H9 (cell line): ENCODE measurements at regions not wholly inside any gene's neighbourhood (a gene's known extent, or its start where the extent isn't known, plus 50 kb on each side); places are given as distances from the start of the nearest gene placed in this dataset.

ENCODE experiments used
- DNase-seq: peaks from one replicate; pipeline ENCODE4 v3.0.0-alpha.2; 2017
- H2AFZ ChIP-seq: one replicate; pipeline ENCODE4 v1.6.1; 2013; ENCODE audit warnings: mild to moderate bottlenecking, low read length, control low read depth, moderate library complexity
- H2AK5ac ChIP-seq: 2 replicates; pipeline ENCODE4 v1.6.1; 2013; ENCODE audit warnings: low read length, control low read depth, mixed read lengths; ENCODE audit not compliant: insufficient read length
- H2BK120ac ChIP-seq: one replicate; pipeline ENCODE4 v1.6.1; 2013; ENCODE audit warnings: low read depth, mild to moderate bottlenecking, low read length, control low read depth, inconsistent platforms; ENCODE audit not compliant: poor library complexity, severe bottlenecking
- H2BK12ac ChIP-seq: 2 replicates; pipeline ENCODE4 v1.6.1; 2013; ENCODE audit warnings: low read length, control low read depth, mixed read lengths, low read depth; ENCODE audit not compliant: insufficient read length
- H2BK15ac ChIP-seq: 2 replicates; pipeline ENCODE4 v1.6.1; 2013; ENCODE audit warnings: low read depth, low read length, control low read depth
- H2BK20ac ChIP-seq: one replicate; pipeline ENCODE4 v1.6.1; 2013; ENCODE audit warnings: low read depth, mild to moderate bottlenecking, low read length, control low read depth, inconsistent platforms; ENCODE audit not compliant: poor library complexity, severe bottlenecking
- H2BK5ac ChIP-seq: 2 replicates; pipeline ENCODE4 v1.6.1; 2013; ENCODE audit warnings: low read length, control low read depth, mixed read lengths; ENCODE audit not compliant: insufficient read length
- H3K14ac ChIP-seq: 2 replicates; pipeline ENCODE4 v1.6.1; 2013; ENCODE audit warnings: low read length, control low read depth; ENCODE audit not compliant: insufficient read depth
- H3K18ac ChIP-seq: 2 replicates; pipeline ENCODE4 v1.6.1; 2013; ENCODE audit warnings: low read depth, mild to moderate bottlenecking, mixed read lengths, low read length, control low read depth; ENCODE audit not compliant: insufficient read length
- H3K23ac ChIP-seq: 2 replicates; pipeline ENCODE4 v1.6.1; 2013; ENCODE audit warnings: low read length, control low read depth, mixed read lengths, low read depth; ENCODE audit not compliant: insufficient read length
- H3K23me2 ChIP-seq: 2 replicates; pipeline ENCODE4 v1.6.1; 2013; ENCODE audit warnings: low read depth, mild to moderate bottlenecking, mixed read lengths, low read length, control low read depth; ENCODE audit not compliant: insufficient read length, poor library complexity, severe bottlenecking
- H3K27ac ChIP-seq: 2 replicates; pipeline ENCODE4 v1.5.1; 2013; ENCODE audit warnings: low read length, control low read depth, mixed read lengths, low read depth; ENCODE audit not compliant: insufficient read length
- H3K27me3 ChIP-seq: 2 replicates; pipeline ENCODE4 v1.6.1; 2013; ENCODE audit warnings: low read length, control low read depth, inconsistent platforms; ENCODE audit not compliant: insufficient read depth
- H3K4ac ChIP-seq: 2 replicates; pipeline ENCODE4 v1.6.1; 2013; ENCODE audit warnings: low read depth, mild to moderate bottlenecking, control low read depth, inconsistent platforms, low read length, moderate library complexity
- H3K4me1 ChIP-seq: 2 replicates; pipeline ENCODE4 v1.6.1; 2013; ENCODE audit warnings: low read length, control low read depth, inconsistent platforms; ENCODE audit not compliant: insufficient read depth
- H3K4me2 ChIP-seq: 2 replicates; pipeline ENCODE4 v1.6.1; 2013; ENCODE audit warnings: low read length, control low read depth, mixed read lengths; ENCODE audit not compliant: insufficient read length, insufficient read depth
- H3K56ac ChIP-seq: 2 replicates; pipeline ENCODE4 v1.6.1; 2013; ENCODE audit warnings: low read depth, mild to moderate bottlenecking, mixed read lengths, low read length, control low read depth; ENCODE audit not compliant: insufficient read length
- H3K79me1 ChIP-seq: 2 replicates; pipeline ENCODE4 v1.6.1; 2013; ENCODE audit warnings: low read depth, mild to moderate bottlenecking, moderate library complexity, low read length, control low read depth, inconsistent platforms; ENCODE audit not compliant: insufficient read depth, poor library complexity, severe bottlenecking
- H3K79me2 ChIP-seq: 2 replicates; pipeline ENCODE4 v1.6.1; 2013; ENCODE audit warnings: low read length, control low read depth, inconsistent platforms; ENCODE audit not compliant: insufficient read depth
- H3K9ac ChIP-seq: 2 replicates; pipeline ENCODE4 v1.6.1; 2013; ENCODE audit warnings: low read length, control low read depth, mixed read lengths; ENCODE audit not compliant: insufficient read length; ENCODE audit errors: extremely low read depth
- H3K9me3 ChIP-seq: one replicate; pipeline ENCODE4 v1.6.1; 2013; ENCODE audit warnings: low read depth, low read length, inconsistent platforms; ENCODE audit not compliant: control insufficient read depth
- H3T11ph ChIP-seq: one replicate; pipeline ENCODE4 v1.6.1; 2013; ENCODE audit warnings: mild to moderate bottlenecking, low read length, control low read depth, inconsistent platforms
- H4K20me1 ChIP-seq: one replicate; pipeline ENCODE4 v1.6.1; 2013; ENCODE audit not compliant: control insufficient read depth, insufficient read length, insufficient read depth
- H4K5ac ChIP-seq: 2 replicates; pipeline ENCODE4 v1.6.1; 2013; ENCODE audit warnings: low read depth, mild to moderate bottlenecking, mixed read lengths, low read length, control low read depth; ENCODE audit not compliant: insufficient read length
- H4K8ac ChIP-seq: replicated peaks from 2 replicates; pipeline ENCODE4 v1.6.1; 2013; ENCODE audit warnings: low read length, control low read depth, mixed read lengths, low read depth; ENCODE audit not compliant: insufficient read length
- H4K91ac ChIP-seq: 2 replicates; pipeline ENCODE4 v1.6.1; 2013; ENCODE audit warnings: low read depth, mild to moderate bottlenecking, moderate library complexity, mixed read lengths, low read length, control low read depth; ENCODE audit not compliant: insufficient read length
- H3K27ac Mint-ChIP-seq, 3 experiments: 2 replicates in 2 of 3; 3 replicates in 1 of 3; pipeline ENCODE4 v1.8.0; 2020 to 2021; ENCODE audit warnings: mixed read lengths in 3 of 3, mild to moderate bottlenecking in 1 of 3, moderate library complexity in 1 of 3
- H3K27me3 Mint-ChIP-seq: 2 replicates; pipeline ENCODE4 v1.8.0; 2021; ENCODE audit warnings: low read depth, mild to moderate bottlenecking, moderate library complexity, mixed read lengths
- H3K36me3 Mint-ChIP-seq, 3 experiments: 2 replicates in 2 of 3; 3 replicates in 1 of 3; pipeline ENCODE4 v1.8.0; 2020 to 2021; ENCODE audit warnings: low read depth in 3 of 3, mixed read lengths in 3 of 3; ENCODE audit not compliant: insufficient read depth in 1 of 3
- H3K4me1 Mint-ChIP-seq, 2 experiments: 2 replicates each; pipeline ENCODE4 v1.8.0; 2020; ENCODE audit warnings: mixed read lengths in 2 of 2
- H3K4me3 Mint-ChIP-seq, 2 experiments: 2 replicates in 1 of 2; 3 replicates in 1 of 2; pipeline ENCODE4 v1.8.0; 2020 to 2021; ENCODE audit warnings: mild to moderate bottlenecking in 2 of 2, mixed read lengths in 2 of 2, moderate library complexity in 1 of 2
- H3K9me3 Mint-ChIP-seq, 2 experiments: 2 replicates in 1 of 2; 3 replicates in 1 of 2; pipeline ENCODE4 v1.8.0; 2020; ENCODE audit warnings: mild to moderate bottlenecking in 2 of 2, mixed read lengths in 2 of 2, moderate library complexity in 1 of 2
- WGBS: extraction: QIAGEN DNeasy Blood & Tissue Kit; methylation state at CpG from one replicate; pipeline ENCODE4 v1.1.7; 2013; ENCODE audit warnings: missing lambda C conversion rate, low lambda C conversion rate, mixed read lengths; ENCODE audit not compliant: insufficient read length; ENCODE audit errors: extremely low coverage; 5-methylcytosine and 5-hydroxymethylcytosine counted together
- TF ChIP-seq, protein P1 (sequence below): fragments of 200-600 bp; sonication (generic); conservative IDR thresholded peaks from 3 replicates; pipeline ENCODE4 v1.8.0; 2021; ENCODE audit warnings: antibody characterized with exemption, mild to moderate bottlenecking

DNA sequence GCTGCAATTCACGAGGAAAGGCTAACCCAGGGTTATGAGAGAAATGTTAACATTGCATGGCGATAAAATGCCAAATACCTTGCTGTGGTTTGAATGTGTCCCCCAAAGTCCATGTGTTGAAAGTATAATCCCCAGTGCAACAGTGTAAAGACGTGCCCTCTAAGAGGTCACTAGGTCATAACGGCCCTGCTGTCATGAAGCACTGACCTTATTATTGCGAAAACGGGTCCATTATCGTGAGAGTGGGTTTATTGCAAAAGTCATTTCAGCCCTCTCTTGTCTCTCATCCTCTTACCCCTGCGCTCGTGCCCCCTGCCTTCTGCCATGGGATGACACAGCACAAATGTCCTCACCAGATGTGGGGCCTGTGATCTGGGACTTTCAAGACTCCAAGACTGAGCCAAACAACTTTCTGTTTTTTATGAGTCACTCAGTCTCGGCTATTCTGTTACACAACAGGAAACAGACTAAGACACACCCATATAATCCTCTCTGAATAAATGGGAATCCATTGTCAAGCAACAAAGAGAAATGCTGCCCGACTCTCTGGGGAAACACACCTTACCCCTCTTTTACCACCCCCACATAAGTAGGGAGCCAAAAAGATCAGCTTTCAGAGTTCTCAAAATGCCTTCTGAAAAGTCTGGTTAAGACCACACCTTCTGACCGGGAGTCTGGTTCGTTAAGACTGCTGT lies 73.1 kb upstream of the UCN3 start:
- no peaks in the 10 kb centered on the region for H3K79me1 ChIP-seq
- H3K23me2 ChIP-seq: no peaks in the 10 kb centered on the region
- TF ChIP-seq, protein P1, sequence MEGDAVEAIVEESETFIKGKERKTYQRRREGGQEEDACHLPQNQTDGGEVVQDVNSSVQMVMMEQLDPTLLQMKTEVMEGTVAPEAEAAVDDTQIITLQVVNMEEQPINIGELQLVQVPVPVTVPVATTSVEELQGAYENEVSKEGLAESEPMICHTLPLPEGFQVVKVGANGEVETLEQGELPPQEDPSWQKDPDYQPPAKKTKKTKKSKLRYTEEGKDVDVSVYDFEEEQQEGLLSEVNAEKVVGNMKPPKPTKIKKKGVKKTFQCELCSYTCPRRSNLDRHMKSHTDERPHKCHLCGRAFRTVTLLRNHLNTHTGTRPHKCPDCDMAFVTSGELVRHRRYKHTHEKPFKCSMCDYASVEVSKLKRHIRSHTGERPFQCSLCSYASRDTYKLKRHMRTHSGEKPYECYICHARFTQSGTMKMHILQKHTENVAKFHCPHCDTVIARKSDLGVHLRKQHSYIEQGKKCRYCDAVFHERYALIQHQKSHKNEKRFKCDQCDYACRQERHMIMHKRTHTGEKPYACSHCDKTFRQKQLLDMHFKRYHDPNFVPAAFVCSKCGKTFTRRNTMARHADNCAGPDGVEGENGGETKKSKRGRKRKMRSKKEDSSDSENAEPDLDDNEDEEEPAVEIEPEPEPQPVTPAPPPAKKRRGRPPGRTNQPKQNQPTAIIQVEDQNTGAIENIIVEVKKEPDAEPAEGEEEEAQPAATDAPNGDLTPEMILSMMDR: no peak
- no peak overlapping the region for H2BK20ac ChIP-seq
- no peaks in the 10 kb centered on the region; the same call in 1 of the 2 replicates for H3K27me3 Mint-ChIP-seq
- H3K27ac Mint-ChIP-seq: peak overlapping the region in 2 of 3 experiments; percentile 33 to 66; a peak in 3 of 7 replicates
- H3K4me1 Mint-ChIP-seq: peaks cover 17 to 21% of the 10 kb centered on the region in 2 experiments
- H2BK12ac ChIP-seq: no peak overlapping the region
- H3K14ac ChIP-seq: no peak overlapping the region; the same call in 1 of the 2 replicates
- H3K9me3 Mint-ChIP-seq: peaks cover 12 to 48% of the 10 kb centered on the region in 2 experiments
- no peak overlapping the region for H3T11ph ChIP-seq
- no peak overlapping the region for H2BK120ac ChIP-seq
- H3K4me2 ChIP-seq: no peak overlapping the region
- H2AFZ ChIP-seq: peak overlapping the region; percentile 10
- H3K4me3 Mint-ChIP-seq: no peak overlapping the region
- H3K18ac ChIP-seq: no peak overlapping the region
- H3K4ac ChIP-seq: no peak overlapping the region
- peaks cover 0 to 8% (median 8%) of the 10 kb centered on the region in 3 experiments; a peak in 4 of 7 replicates for H3K36me3 Mint-ChIP-seq
- no peak overlapping the region for H3K56ac ChIP-seq
- H4K91ac ChIP-seq: no peak overlapping the region
- no peak overlapping the region for H3K9ac ChIP-seq
- no peak overlapping the region for H2BK5ac ChIP-seq
- no peak overlapping the region for H2AK5ac ChIP-seq
- no peak overlapping the region for H4K8ac ChIP-seq
- no peaks in the 10 kb centered on the region for H4K20me1 ChIP-seq
- H3K79me2 ChIP-seq: no peaks in the 10 kb centered on the region
- H3K27ac ChIP-seq: no peak overlapping the region
- H3K9me3 ChIP-seq: no peaks in the 10 kb centered on the region
- no peak for DNase-seq
- no peak overlapping the region for H4K5ac ChIP-seq
- no peaks in the 10 kb centered on the region for H3K4me1 ChIP-seq
- no peak overlapping the region for H3K23ac ChIP-seq
- H2BK15ac ChIP-seq: no peak overlapping the region
- WGBS: no CpG with 5 or more reads among the region's 13 CpGs
- no peaks in the 10 kb centered on the region for H3K27me3 ChIP-seq
